GM23338 (cell line): ENCODE measurements at regions not wholly inside any gene's neighbourhood (a gene's known extent, or its start where the extent isn't known, plus 50 kb on each side); places are given as distances from the start of the nearest gene placed in this dataset.

Experiments
- ATAC-seq: fragments of 200-7000 bp; cut with Tn5 transposase; 3 replicates; pipeline ENCODE4 v1.9.1; 2020
- DNase-seq: peaks from one replicate; pipeline ENCODE4 v3.0.0-alpha.2; 2015; ENCODE audit warnings: low spot score
- H2AFZ ChIP-seq: fragments of 200-600 bp; sonication (generic); 2 replicates; pipeline ENCODE4 v1.8.0; 2016; ENCODE audit warnings: antibody characterized with exemption, mild to moderate bottlenecking, moderate library complexity
- H3F3A ChIP-seq: fragments of 200-600 bp; sonication (generic); replicated peaks from 2 replicates; pipeline ENCODE4 v1.8.0; 2017; ENCODE audit warnings: antibody characterized with exemption, mixed run types, low read depth
- H3K27ac ChIP-seq: fragments of 200-600 bp; sonication (generic); 2 replicates; pipeline ENCODE4 v1.6.1; 2016; ENCODE audit warnings: low read depth
- H3K27me3 ChIP-seq: fragments of 200-600 bp; sonication (generic); 2 replicates; pipeline ENCODE4 v1.8.0; 2016; ENCODE audit warnings: mild to moderate bottlenecking, mixed run types, moderate library complexity; ENCODE audit not compliant: insufficient read depth
- H3K36me3 ChIP-seq: fragments of 200-600 bp; sonication (generic); 2 replicates; pipeline ENCODE4 v1.8.0; 2016; ENCODE audit warnings: mild to moderate bottlenecking; ENCODE audit not compliant: insufficient read depth
- H3K4me1 ChIP-seq: fragments of 200-600 bp; sonication (generic); 2 replicates; pipeline ENCODE4 v1.8.0; 2016; ENCODE audit warnings: mild to moderate bottlenecking, moderate library complexity; ENCODE audit not compliant: insufficient read depth
- H3K4me2 ChIP-seq: fragments of 200-600 bp; sonication (generic); 2 replicates; pipeline ENCODE4 v1.7.1; 2017; ENCODE audit warnings: mixed run types
- H3K4me3 ChIP-seq: fragments of 200-600 bp; sonication (generic); 2 replicates; pipeline ENCODE4 v1.6.1; 2016; ENCODE audit warnings: mixed run types
- H3K79me2 ChIP-seq: fragments of 200-600 bp; sonication (generic); replicated peaks from 2 replicates; pipeline ENCODE4 v1.8.0; 2017; ENCODE audit warnings: mild to moderate bottlenecking; ENCODE audit not compliant: insufficient read depth
- H3K9me2 ChIP-seq: fragments of 200-600 bp; sonication (generic); 2 replicates; pipeline ENCODE4 v1.8.0; 2017; ENCODE audit not compliant: insufficient read depth
- H4K20me1 ChIP-seq: fragments of 200-600 bp; sonication (generic); replicated peaks from 2 replicates; pipeline ENCODE4 v1.8.0; 2017; ENCODE audit warnings: mild to moderate bottlenecking; ENCODE audit not compliant: insufficient read depth
- H3K27ac Mint-ChIP-seq: 2 replicates; pipeline ENCODE4 v1.8.0; 2020; ENCODE audit warnings: inconsistent platforms, mild to moderate bottlenecking, moderate library complexity, mixed read lengths
- H3K27me3 Mint-ChIP-seq: 3 replicates; pipeline ENCODE4 v1.8.0; 2022; ENCODE audit warnings: low read depth, mild to moderate bottlenecking, moderate library complexity, mixed read lengths, inconsistent platforms; ENCODE audit not compliant: insufficient read depth, poor library complexity
- H3K36me3 Mint-ChIP-seq: 3 replicates; pipeline ENCODE4 v1.8.0; 2021; ENCODE audit warnings: low read depth, mild to moderate bottlenecking, inconsistent platforms, moderate library complexity, mixed read lengths
- H3K4me1 Mint-ChIP-seq: 3 replicates; pipeline ENCODE4 v1.8.0; 2020; ENCODE audit warnings: mild to moderate bottlenecking, inconsistent platforms, mixed read lengths
- H3K4me3 Mint-ChIP-seq: 3 replicates; pipeline ENCODE4 v1.8.0; 2021; ENCODE audit warnings: moderate library complexity, mild to moderate bottlenecking, inconsistent platforms, mixed read lengths
- H3K9me3 Mint-ChIP-seq: 3 replicates; pipeline ENCODE4 v1.8.0; 2020; ENCODE audit warnings: moderate library complexity, mild to moderate bottlenecking, inconsistent platforms, mixed read lengths
- CREB1 ChIP-seq: fragments of 250-450 bp; sonication (Bioruptor Pico); IDR thresholded peaks from 2 replicates; pipeline ENCODE4 v1.5.0; 2020; ENCODE audit warnings: low read depth, mild to moderate bottlenecking, moderate library complexity
- CTCF ChIP-seq, 2 experiments: fragments of 200-600 bp in 1 of 2; sonication (generic) in 1 of 2; conservative IDR thresholded peaks; 2 replicates each; pipeline versions ENCODE4 v1.5.1 to v1.6.1; 2016 to 2017; ENCODE audit warnings: antibody characterized with exemption in 2 of 2, low read depth in 2 of 2, mild to moderate bottlenecking in 2 of 2, moderate library complexity in 1 of 2
- EZH2phosphoT487 ChIP-seq: fragments of 200-600 bp; sonication (generic); IDR thresholded peaks from one replicate; pipeline ENCODE4 v1.8.1; 2018; ENCODE audit warnings: antibody characterized with exemption; ENCODE audit not compliant: unreplicated experiment
- NANOG ChIP-seq: IDR thresholded peaks from 2 replicates; pipeline ENCODE4 v1.6.1; 2016; ENCODE audit warnings: antibody characterized with exemption, borderline replicate concordance
- POLR2AphosphoS5 ChIP-seq: IDR thresholded peaks from 2 replicates; pipeline ENCODE4 v1.6.1; 2016; ENCODE audit warnings: antibody characterized with exemption, low read depth
- REST ChIP-seq: IDR thresholded peaks from one replicate; pipeline ENCODE4 v1.6.1; 2018; ENCODE audit warnings: antibody characterized with exemption; ENCODE audit not compliant: unreplicated experiment
- STAT1 ChIP-seq: IDR thresholded peaks from one replicate; pipeline ENCODE4 v1.6.1; 2016; ENCODE audit warnings: antibody characterized with exemption; ENCODE audit not compliant: unreplicated experiment
- ZNF114 ChIP-seq: fragments of 250-450 bp; sonication (Bioruptor Pico); IDR thresholded peaks from 2 replicates; pipeline ENCODE4 v1.5.0; 2020; ENCODE audit warnings: mild to moderate bottlenecking, moderate library complexity
- ZNF331 ChIP-seq: fragments of 250-450 bp; sonication (Bioruptor Pico); IDR thresholded peaks from 2 replicates; pipeline ENCODE4 v1.5.0; 2020; ENCODE audit warnings: low read depth, mild to moderate bottlenecking, moderate library complexity

GRCh38 chr11:36994208-36994607 is 396.2 kb upstream of the RAG2 start:
- Histone ChIP-seq H2AFZ (no peak overlapping the region), H3K4me3 (no peak overlapping the region), H3K36me3 (no peaks in the 10 kb centered on the region; the same call in 1 of the 2 replicates), H3F3A (no peaks in the 10 kb centered on the region), H3K27me3 (no peaks in the 10 kb centered on the region), H4K20me1 (no peaks in the 10 kb centered on the region), H3K9me2 (no peaks in the 10 kb centered on the region), H3K4me1 (no peaks in the 10 kb centered on the region), H3K4me2 (no peak overlapping the region), H3K27ac (no peak overlapping the region), H3K79me2 (no peaks in the 10 kb centered on the region)
- no peak overlapping the region for H3K27ac Mint-ChIP-seq
- TF ChIP-seq REST (no peak), ZNF331 (CRISPR knock-in tag) (no peak), ZNF114 (CRISPR knock-in tag) (no peak), CREB1 (CRISPR knock-in tag) (no peak), CTCF (conservative IDR thresholded peaks at IDR 0.05; ENCODE audit: low read depth in 2 of 2) (no peak), EZH2phosphoT487 (no peak), NANOG (no peak)
- no peak for DNase-seq
- no peak for ATAC-seq
- H3K36me3 Mint-ChIP-seq = peaks cover 12% of the 10 kb centered on the region
- H3K4me1 Mint-ChIP-seq = no peaks in the 10 kb centered on the region
- no peaks in the 10 kb centered on the region for H3K27me3 Mint-ChIP-seq
- no peak overlapping the region for H3K4me3 Mint-ChIP-seq
- peaks cover 94% of the 10 kb centered on the region for H3K9me3 Mint-ChIP-seq

- Mint-ChIP-seq H3K36me3 (peaks cover 17% of the 10 kb centered on the region), H3K9me3 (peaks cover 91% of the 10 kb centered on the region), H3K4me3 (no peak overlapping the region), H3K27me3 (no peaks in the 10 kb centered on the region), H3K27ac (no peak overlapping the region), H3K4me1 (no peaks in the 10 kb centered on the region)
- H3K36me3 ChIP-seq = peaks cover 6% of the 10 kb centered on the region
- H3K4me2 ChIP-seq = no peak overlapping the region
- H3K27ac ChIP-seq = no peak overlapping the region
- H3K27me3 ChIP-seq = no peaks in the 10 kb centered on the region
- DNase-seq (no peak), ATAC-seq (no peak)
- H3K79me2 ChIP-seq = no peaks in the 10 kb centered on the region
- no peaks in the 10 kb centered on the region for H4K20me1 ChIP-seq
- no peaks in the 10 kb centered on the region for H3K9me2 ChIP-seq
- H3K4me3 ChIP-seq = no peak overlapping the region
- TF ChIP-seq STAT1 (no peak), CREB1 (CRISPR knock-in tag) (no peak), ZNF331 (CRISPR knock-in tag) (no peak), EZH2phosphoT487 (no peak), POLR2AphosphoS5 (no peak), CTCF (conservative IDR thresholded peaks at IDR 0.05; ENCODE audit: low read depth in 2 of 2) (no peak)
- H2AFZ ChIP-seq = no peak overlapping the region
- no peaks in the 10 kb centered on the region for H3F3A ChIP-seq
- H3K4me1 ChIP-seq = no peaks in the 10 kb centered on the region
Measured at GRCh38 chr11:36988556-36988955, 390.5 kb upstream of the RAG2 start.
